ENCODE measurements at regions not wholly inside any gene's neighbourhood (a gene's known extent, or its start where the extent isn't known, plus 50 kb on each side); places are given as distances from the start of the nearest gene placed in this dataset.
"Not testable (repeated sequence)": the region's sequence is repeated elsewhere in the genome, so short reads cannot be mapped to it uniquely, and the experiment has no call there.

DNA sequence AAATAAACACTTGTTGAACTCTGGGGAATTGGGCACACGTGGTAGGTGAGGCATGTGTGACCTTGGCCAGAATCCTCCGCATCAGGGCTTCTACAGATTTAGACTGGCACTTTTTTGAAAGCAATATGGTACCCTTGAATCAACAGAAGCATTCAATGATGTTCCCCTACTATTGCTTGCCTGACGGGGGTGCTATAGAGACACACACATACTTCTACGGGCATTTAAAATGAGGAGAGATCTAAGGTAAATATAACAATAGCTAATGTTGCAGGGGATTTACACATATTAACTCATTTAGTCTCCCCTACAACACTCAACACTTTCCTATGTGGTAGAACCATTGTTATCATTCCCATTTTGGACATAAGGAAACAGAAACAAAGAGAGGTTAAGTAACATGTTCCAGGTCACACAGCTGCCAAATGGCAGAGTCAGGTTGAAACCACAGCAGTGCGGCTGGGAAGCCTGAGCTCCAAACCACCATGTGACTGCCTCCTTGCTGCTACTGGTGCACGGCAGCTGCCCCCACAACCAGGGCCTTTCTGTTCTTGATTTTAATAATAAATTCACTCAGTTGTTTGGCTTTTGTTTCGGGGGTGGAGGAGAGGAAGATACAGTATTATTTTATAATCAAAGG is 147.4 kb downstream of the ZNF281 start:
- no peaks in the 10 kb centered on the region for H3K27me3 ChIP-seq
- no peaks in the 10 kb centered on the region for H3K9me3 ChIP-seq
- no peaks in the 10 kb centered on the region for H3K4me1 ChIP-seq (ENCODE audit: control insufficient read depth in 1 of 2, insufficient read depth in 1 of 2, low read depth in 1 of 2, low read length in 1 of 2)
- no peaks in the 10 kb centered on the region for H3K36me3 ChIP-seq
- H3K4me3 ChIP-seq (ENCODE audit: low read depth in 1 of 2, low read length in 1 of 2) = no peak overlapping the region
- H3K27ac ChIP-seq = no peak overlapping the region
- TF ChIP-seq, protein P1, sequence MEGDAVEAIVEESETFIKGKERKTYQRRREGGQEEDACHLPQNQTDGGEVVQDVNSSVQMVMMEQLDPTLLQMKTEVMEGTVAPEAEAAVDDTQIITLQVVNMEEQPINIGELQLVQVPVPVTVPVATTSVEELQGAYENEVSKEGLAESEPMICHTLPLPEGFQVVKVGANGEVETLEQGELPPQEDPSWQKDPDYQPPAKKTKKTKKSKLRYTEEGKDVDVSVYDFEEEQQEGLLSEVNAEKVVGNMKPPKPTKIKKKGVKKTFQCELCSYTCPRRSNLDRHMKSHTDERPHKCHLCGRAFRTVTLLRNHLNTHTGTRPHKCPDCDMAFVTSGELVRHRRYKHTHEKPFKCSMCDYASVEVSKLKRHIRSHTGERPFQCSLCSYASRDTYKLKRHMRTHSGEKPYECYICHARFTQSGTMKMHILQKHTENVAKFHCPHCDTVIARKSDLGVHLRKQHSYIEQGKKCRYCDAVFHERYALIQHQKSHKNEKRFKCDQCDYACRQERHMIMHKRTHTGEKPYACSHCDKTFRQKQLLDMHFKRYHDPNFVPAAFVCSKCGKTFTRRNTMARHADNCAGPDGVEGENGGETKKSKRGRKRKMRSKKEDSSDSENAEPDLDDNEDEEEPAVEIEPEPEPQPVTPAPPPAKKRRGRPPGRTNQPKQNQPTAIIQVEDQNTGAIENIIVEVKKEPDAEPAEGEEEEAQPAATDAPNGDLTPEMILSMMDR (IDR thresholded peaks at IDR 0.05) = no peak

DNA sequence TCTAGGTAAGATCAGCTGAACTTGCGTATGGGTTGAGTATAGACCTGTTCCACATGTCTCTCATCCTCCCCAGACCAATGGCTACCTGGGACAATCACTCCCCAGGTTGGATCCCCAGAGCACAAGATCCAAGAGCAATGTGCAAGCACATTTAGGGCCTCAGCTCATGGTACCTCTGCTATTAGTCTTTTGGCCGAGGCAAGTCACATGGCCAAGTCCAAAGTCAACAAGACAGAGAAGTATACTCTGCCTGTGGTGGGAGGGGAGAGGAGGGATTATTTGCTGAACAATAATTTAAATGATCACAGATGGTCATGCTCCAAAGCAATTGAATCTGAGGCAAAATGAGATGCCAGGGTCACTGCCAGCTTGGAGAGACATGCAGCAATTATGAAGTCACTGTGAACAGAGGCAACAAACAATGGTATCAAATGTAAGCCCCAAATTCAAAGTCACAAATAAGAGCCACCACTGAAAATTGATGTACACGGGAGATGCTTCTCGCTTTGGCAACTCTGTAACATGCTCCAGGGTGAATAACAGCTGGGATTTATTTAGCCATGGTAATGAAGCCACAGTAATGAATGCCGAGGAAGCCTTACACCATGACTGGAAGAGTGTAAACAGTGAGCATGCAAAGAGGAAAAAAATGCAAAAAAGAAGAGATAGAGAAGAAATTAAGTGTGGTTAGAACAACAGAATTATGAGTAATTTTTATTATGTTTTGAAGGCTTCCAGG is 149.1 kb downstream of the ZNF281 start:
- H3K27me3 ChIP-seq = no peaks in the 10 kb centered on the region
- H3K4me3 ChIP-seq (ENCODE audit: low read depth in 1 of 2, low read length in 1 of 2) = no peak overlapping the region
- no peaks in the 10 kb centered on the region for H3K9me3 ChIP-seq
- H3K27ac ChIP-seq = no peak overlapping the region
- H3K4me1 ChIP-seq (ENCODE audit: control insufficient read depth in 1 of 2, insufficient read depth in 1 of 2, low read depth in 1 of 2, low read length in 1 of 2) = no peaks in the 10 kb centered on the region
- TF ChIP-seq, protein P1 (IDR thresholded peaks at IDR 0.05) = no peak
- no peaks in the 10 kb centered on the region for H3K36me3 ChIP-seq

DNA sequence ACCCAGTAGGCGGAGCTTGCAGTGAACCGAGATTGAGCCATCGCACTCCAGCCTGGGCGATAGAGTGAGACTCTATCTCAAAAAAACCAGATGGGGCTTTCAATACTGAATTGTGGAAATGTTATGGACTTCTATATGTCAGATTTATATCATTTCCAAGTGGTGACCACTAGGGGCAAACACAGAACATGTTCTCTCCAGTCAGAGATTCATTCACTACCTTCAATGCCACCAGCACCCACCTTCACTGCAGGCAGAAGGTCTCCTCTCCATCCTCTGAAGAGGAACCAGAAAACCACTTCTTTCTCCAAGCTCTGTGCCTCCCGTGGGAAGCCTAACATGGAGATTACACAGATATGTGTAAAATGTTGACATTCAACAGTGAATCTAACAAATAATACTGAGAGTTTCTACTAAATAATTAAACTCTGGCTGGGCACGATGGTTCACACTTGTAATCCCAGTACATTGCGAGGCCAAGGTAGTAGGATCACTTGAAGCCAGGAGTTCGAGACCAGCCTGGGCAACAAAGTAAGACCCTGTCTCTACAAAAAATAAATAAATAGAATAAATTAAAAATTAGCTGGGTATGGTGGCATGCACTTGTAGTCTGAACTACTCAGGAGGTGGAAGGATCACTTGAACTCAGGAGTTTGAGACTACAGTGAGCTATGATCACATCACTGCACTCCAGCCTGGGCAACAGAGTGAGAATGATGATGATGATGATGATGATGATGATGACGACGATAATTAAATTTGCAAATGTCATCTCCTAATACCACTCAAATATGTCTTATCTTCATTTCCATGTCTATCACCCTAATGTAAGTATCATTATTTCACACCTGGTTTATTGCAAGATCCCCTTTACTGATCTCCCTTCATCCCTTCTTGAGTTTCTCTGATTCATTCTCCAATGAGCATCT is 151.1 kb downstream of the ZNF281 start:
- no peaks in the 10 kb centered on the region for H3K36me3 ChIP-seq
- TF ChIP-seq, protein P1 (IDR thresholded peaks at IDR 0.05) = no peak
- H3K4me3 ChIP-seq (ENCODE audit: low read depth in 1 of 2, low read length in 1 of 2) = no peak overlapping the region
- no peak overlapping the region for H3K27ac ChIP-seq
- no peaks in the 10 kb centered on the region for H3K27me3 ChIP-seq
- no peaks in the 10 kb centered on the region for H3K9me3 ChIP-seq
- H3K4me1 ChIP-seq (ENCODE audit: control insufficient read depth in 1 of 2, insufficient read depth in 1 of 2, low read depth in 1 of 2, low read length in 1 of 2) = no peaks in the 10 kb centered on the region

DNA sequence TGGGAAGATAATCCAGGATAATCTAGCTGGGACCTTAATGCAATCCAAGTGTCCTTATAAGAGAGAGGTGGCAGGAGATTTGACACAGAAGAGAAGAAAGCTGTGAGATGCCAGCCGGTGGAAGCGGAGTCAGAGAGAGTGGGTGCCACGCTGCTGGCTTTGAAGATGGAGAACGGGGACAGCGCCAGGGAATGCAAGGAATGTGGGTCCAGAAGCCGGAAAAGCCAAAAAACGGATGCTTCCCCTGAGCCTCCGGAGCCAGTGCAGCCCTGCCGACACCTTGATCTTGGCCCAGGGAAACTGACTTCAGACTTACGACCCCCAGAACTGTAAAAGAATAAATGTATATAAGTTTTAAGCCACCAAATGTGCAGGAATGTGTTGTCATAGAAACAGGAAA is 152.6 kb downstream of the ZNF281 start:
- Histone ChIP-seq H3K4me3 (ENCODE audit: low read depth in 1 of 2, low read length in 1 of 2) (no peak overlapping the region), H3K27me3 (no peaks in the 10 kb centered on the region), H3K9me3 (no peaks in the 10 kb centered on the region), H3K36me3 (no peaks in the 10 kb centered on the region), H3K4me1 (ENCODE audit: control insufficient read depth in 1 of 2, insufficient read depth in 1 of 2, low read depth in 1 of 2, low read length in 1 of 2) (no peaks in the 10 kb centered on the region), H3K27ac (no peak overlapping the region)
- TF ChIP-seq, protein P1 (IDR thresholded peaks at IDR 0.05) = no peak

DNA sequence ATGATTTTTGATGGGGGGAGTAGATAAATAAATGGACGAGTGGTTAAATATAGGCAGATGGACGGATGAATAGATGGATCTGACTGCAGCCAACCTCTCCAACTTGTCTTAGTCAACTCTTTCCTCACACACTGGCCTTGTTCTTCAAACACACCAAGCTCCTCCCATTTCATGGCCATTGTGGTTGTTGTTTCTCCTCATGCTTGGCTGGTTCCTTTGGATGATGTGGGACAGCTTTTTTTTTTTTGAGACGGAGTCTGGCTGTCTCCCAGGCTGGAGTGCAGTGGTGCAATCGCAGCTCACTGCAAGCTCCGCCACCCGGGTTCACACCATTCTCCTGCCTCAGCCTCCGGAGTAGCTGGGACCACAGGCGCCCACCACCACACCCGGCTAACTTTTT is 155.2 kb downstream of the ZNF281 start:
- H3K4me3 ChIP-seq (ENCODE audit: low read depth in 1 of 2, low read length in 1 of 2); H3K27ac ChIP-seq; H3K36me3 ChIP-seq; H3K27me3 ChIP-seq; H3K4me1 ChIP-seq (ENCODE audit: control insufficient read depth in 1 of 2, insufficient read depth in 1 of 2, low read depth in 1 of 2, low read length in 1 of 2); H3K9me3 ChIP-seq: not testable (repeated sequence)
